Astrocyte (in vitro differentiated cells and primary cell): ENCODE measurements at regions not wholly inside any gene's neighbourhood (a gene's known extent, or its start where the extent isn't known, plus 50 kb on each side); places are given as distances from the start of the nearest gene placed in this dataset.

ENCODE experiments used
- CTCF ChIP-seq: IDR thresholded peaks from 2 replicates; pipeline ENCODE4 v1.5.1; 2011; ENCODE audit warnings: low read depth, mild to moderate bottlenecking, inconsistent platforms, low read length, moderate library complexity; ENCODE audit not compliant: insufficient read depth
- EZH2 ChIP-seq: IDR thresholded peaks from 2 replicates; pipeline ENCODE4 v1.6.1; 2012; ENCODE audit warnings: mild to moderate bottlenecking, low read length, inconsistent platforms; ENCODE audit not compliant: insufficient read depth

DNA sequence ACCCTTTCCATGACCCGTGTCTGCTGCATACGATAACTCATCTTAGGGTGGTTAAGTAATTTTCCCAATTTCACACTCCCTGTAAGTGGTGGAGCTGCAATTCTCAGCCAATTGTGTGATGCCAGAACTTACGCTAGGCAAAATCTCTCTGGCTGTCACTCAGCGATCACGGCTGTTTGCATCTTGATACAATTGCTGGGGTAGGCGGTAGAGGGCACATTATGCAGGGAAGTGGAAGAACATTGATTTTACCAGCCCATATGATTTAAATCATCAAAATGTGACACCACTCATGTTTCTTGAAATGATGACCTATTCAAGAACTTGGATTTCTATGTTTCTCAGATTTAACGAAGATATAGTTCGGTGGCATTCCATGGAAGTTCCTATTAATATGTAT, 108.7 kb upstream of the ADARB2 start:
- TF ChIP-seq CTCF, result no peak
- no peak for TF ChIP-seq EZH2
